HG02870 (cell line): ENCODE measurements at regions not wholly inside any gene's neighbourhood (a gene's known extent, or its start where the extent isn't known, plus 50 kb on each side); places are given as distances from the start of the nearest gene placed in this dataset.
"Not testable (repeated sequence)": the region's sequence is repeated elsewhere in the genome, so short reads cannot be mapped to it uniquely, and the experiment has no call there.

Experiments
- ATAC-seq: cut with Tn5 transposase; IDR thresholded peaks from one replicate; pipeline ENCODE4 v1.9.1; 2021; ENCODE audit warnings: mild to moderate bottlenecking, moderate library complexity; ENCODE audit not compliant: unreplicated experiment

DNA sequence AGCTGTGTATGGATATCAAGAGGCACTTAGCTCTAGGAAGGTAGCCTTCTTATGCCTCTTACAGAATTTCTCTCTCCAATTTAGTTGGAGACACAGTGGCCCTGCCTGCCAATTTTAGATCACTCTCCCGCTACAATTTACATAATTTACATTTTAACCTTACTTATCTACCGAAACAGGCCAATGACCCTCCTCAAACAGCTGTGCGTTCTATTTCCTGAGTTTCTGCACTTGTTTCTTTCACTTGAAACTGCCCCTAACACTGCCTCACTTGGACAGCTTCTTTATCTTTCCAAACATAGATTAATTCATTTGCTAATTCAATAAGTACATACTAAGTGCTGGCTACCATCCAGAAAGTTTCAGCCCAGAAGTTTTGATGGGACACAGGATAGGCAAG, 52.9 kb upstream of the HDDC2 start:
- ATAC-seq, result no peak

DNA sequence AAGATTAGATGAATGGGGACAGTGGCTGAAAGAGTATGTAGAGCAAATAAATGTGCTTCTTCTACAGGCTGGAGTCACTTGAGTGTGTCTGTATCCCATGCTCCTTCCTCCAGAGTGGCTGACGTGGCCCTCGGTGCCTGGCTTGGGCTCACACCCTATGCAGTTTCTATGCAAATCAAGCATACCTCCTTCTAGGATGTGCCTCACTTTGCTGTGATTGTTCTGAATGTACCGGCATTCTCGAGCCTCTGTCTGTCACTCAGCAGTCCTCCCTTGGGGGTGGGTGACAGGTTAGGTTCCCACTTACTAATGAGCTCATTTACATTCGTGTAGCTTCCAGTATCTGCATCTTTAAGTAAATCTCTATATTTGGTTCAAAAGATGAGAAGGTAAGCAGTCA, 55.1 kb upstream of the HDDC2 start:
- ATAC-seq, result peak; percentile 67

DNA sequence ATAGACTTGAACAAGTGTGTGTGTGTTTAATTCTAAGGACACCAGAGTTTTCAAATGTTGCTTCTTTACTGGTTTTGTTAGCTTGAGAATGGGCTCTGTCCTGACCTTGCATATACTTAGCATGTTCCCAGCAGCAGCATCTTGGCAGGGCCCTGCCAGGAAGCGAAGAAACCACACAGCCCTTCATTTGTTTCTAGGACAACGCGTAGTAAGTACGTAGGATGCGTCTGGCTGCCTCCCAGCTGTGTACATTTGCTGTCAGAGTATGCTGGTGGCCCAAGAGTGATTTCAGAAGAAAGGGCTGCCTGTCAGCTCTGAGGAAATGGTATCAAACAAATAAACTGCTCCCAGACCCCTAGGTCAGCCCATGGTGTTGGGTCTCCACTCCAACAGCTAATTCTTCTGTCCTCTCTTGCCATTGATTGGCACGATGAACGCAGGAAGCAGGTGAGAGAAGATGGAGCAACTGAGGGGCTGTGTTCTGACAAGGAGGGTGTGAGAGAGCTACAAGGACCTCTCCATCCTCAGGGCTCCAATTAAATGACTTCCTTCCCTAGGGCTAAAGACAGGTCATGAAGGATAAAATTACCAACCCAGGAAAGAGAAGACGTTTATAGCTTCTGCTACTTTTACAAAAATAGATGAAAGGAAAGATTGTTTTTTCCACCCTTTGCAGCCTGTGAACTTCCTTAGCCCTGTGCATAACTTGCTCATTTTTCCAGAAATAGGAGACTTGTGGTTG, 55.9 kb upstream of the HDDC2 start:
- peak; percentile 56 for ATAC-seq

DNA sequence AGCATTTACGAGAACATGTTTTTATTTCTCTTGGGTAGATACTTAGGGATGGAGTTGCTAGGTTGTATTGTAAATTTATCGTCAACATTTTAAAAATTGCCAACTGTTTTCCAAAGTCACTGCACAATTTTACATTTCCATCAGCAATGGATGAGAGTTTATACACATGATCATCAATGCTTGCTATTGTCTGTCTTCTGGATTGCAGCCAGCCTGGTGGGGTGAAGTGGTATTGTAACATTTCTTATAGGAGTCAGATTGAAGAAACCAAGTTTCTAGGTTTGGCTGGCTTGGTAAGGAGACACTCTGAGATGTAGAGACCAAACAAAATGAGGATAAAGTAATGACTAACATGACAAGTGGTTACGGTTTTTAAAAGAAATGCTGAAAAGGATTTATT, 57.1 kb upstream of the HDDC2 start:
- no peak for ATAC-seq

DNA sequence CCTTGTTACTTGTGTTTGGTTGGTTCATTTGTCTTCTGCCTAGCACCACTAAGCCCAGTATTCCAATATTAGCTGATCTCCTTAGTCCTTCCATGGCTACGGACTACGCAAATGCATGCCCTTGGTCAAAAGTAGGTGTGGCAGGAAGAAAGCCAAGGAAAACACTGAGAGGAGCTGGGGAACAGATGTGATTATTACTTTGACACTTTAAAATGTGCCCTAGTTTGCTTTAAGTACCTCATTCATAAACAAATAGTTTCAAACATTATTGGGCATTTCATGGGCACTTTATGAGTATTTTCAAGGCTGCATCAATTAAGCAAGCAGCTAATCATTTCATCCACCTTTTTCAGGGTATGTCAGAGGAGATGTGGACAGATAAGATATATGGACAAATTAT, 60.1 kb upstream of the HDDC2 start:
- ATAC-seq, result no peak

DNA sequence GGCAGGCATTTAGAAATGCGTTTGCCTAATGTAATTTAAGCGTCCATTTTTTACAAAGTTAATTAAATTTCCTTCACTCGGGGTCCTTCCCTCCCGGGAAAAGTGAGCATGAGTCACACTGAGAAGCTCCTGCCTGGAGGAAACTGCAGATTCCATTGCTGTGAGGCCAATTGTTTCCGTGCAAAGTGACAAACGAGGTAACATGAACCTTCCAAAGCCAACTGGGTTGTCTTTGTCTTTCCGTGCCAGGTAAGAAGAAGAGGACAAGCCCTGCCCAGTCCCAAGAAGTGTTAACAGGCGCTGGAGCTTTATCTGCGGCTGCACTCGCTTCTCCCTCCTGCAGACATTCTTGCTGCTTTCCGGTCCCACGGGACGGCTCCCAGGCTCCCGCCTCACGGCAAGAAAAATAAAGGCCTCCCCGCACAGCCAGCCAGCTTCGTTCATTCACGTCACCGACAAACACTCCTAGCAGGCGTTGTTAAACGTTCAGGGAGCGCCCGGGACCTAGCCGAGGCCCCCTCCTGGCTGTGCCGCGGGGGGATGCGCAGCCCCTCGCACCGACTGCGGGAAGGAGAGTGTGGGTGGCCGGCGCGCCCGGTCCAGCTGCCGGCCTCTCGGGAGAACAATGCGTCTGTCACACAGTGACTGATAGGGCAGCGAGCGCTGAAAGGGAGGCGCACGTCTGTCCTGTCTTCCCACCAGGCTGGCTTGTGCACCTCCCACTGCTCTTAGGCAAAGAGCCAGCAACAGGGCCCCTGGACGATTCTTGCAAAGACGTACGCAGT, 61.5 kb upstream of the HDDC2 start:
- ATAC-seq, result no peak

DNA sequence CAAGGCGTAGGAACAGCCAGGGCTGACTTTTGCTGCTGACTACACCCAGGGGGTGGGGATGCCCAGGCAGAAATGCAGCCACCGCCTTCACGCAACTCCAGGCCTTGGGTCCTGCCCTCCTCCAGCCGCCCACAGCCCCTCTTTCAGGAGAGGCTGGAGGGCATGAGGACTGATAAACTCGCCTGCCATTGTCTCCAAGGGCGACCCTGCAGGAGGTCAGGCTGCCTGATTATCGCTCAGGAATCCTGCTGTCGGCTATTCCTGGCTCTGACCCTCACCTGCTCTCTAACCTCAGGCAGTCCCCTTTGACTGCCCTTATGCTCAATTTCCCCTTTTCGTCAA, 62.0 kb upstream of the HDDC2 start:
- ATAC-seq, result no peak

DNA sequence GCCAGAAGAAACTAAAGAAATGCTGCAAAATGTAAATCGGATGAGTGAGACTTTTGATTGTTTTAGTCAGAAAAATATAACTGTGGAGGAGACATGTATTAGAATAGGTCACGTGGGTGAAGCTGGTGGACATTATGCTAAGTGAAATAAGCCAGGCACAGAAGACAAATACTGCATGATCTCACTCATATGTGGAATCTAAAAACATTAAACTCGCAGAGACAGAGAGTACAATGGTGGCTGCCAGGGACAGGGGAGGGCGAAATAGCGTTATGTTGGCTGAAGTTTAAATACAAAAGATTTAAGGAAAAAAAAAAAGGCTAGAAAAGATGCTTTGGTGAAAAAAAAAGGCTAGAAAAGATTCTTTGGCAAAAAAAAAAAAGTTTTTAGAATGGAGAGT, 63.5 kb upstream of the HDDC2 start:
- no peak for ATAC-seq

DNA sequence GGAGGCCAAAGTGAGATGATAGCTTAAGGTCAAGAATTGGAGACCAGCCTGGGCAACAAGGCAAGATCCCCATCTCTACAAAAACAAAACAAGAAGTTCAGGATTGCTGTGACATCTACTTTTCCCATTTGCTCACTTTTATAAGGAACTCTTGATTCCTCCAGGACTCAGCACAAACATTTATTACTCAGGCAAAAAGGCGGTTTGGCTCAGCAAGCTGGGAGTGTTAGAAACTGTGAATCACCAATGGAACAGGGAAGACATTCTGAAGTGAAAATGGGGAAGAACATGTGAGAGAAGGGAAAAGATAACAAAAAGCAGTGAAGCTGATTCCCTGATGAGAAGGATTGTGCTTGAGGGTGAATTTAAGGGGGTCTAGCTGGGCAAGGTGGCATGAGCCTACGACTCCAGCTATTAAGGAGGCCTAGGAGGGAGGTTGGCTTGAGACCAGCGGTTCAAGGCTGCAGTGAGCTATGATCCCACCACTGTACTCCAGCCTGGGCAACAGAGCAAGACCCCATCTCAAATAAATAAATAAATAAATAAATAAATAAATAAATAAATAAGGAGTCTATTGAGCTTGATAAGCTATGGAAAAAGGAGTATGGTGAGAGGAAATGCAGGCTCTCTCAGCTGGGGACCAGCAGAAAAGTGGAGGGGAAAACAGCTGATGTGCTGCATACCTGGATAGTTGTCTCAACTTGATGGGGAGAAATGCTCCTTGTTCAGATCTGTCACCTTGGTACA, 65.4 kb upstream of the HDDC2 start:
- ATAC-seq, result no peak

DNA sequence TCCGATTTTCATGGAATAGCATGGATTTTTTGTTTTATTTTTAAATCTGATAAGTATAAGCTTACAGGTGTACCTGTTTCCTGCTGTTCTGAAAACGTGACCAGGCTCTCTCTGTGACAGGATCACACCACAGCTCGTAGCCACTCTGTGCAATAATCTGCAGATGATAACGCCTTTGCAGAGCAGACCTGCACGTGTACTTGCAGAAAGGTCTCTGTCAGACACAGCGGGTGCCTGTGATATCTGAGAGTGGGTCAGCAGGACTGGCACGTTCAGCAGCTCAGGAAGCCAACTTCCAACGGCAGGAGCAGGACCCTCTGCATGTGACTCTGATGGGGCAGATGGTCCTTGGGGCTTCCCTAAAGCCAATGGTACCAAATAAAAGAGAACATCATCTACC, 68.6 kb upstream of the HDDC2 start:
- ATAC-seq, result no peak

DNA sequence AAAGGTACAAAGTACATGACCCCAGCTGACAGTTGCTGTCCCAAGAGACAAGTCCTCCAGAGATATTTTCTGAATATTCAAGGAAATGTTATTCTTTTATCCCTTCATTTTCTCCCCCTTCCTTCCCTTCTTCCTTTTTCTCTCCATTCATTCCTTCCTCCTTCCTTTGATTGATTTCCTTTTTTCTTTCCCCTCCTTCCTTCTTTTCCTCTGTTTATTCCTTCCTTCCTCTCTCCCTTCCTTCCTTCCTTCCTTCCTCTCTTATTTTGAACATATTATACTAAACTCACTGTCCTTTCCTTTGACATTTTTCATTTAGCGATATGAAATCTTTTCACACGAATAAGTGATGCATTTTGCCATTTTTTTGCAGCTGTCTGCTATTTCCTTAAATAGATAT, 73.2 kb upstream of the HDDC2 start:
- no peak for ATAC-seq

DNA sequence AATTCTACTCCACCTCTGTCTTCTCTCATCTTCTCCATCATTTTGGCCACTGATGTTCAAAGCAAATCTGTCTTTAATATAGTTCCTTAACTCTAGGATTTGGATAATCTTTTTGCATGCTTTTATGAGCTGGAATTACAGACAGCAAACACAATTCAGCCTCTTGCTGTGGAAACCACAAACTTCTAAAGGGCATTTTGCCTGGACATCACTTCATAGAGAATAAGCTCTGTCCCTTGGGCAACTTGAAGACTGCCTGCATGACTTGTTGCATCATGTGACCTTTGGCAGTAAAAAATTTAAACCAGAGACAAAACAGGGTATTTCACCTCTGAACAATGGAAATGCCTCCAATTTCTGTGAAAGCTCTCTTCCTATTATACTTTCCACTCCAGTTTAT, 74.1 kb upstream of the HDDC2 start:
- ATAC-seq, result no peak

DNA sequence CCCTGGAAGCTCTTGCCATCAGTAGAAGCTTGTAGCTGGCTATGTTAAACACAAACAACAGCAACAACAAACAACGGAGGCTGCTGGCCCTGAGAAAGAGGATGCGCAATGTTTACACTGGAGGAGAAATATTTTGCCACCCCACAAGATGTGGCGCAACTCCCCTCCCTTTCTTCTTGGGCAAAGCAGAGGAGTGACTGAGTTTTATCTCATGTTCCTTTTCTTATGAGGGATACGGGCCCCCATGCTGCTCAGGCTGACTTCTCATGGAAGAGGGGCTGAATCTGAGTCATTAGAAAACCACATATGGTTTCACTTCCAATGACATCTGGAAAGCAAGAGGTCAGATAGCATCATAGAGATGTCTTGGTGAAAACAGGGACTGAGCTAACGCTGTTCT, 75.9 kb upstream of the HDDC2 start:
- no peak for ATAC-seq

DNA sequence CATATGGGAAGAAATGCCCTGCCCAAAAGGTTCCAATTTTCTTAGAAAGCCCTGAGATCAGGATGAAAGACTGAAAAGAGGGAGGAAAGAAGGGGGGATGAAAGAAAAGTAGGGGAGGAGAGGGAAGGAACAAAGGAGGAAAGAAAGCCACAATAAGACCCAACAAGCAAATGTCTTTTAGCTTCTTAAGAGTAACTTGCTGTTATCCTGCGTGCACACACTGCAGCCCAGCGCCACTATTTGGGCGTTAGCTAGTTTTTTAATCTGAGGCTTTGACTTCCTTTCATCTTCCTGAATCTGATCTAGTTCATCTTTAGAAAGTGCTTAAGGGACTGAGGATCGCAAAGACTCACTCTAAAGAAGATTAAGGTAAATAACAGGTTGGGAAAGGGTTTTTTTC, 77.4 kb upstream of the HDDC2 start:
- no peak for ATAC-seq

DNA sequence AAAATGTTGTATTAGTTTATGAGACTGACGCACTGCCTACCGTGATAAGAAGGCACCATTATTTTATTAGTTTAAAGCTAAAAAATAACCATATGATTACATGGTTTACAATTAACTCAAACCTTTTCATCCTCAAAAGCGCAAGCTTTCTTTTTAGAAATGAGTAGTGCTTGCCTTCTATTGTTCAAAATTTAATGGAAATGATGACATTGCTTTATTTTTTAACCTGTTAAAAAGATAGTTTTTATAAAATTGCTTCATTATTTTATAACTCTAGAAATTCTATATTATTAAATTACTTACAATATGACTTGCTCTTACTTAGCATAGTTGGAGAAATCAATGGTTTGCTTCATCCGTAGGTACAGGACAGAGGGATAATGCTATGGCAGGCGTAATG, 78.7 kb upstream of the HDDC2 start:
- no peak for ATAC-seq

DNA sequence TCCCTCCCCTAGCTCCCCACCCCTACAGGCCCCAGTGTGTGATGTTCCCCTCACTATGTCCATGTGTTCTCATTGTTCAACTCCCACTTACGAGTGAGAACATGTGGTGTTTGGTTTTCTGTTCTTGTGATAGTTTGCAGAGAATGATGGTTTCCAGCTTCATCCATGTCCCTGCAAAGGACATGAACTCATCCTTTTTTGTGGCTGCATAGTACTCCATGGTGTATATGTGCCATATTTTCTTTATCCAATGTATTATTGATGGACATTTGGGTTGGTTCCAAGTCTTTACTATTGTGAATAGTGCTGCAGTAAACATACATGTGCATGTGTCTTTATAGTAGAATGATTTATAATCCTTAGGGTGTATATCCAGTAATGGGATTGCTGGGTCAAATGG, 84.6 kb upstream of the HDDC2 start:
- ATAC-seq, result not testable (repeated sequence)

DNA sequence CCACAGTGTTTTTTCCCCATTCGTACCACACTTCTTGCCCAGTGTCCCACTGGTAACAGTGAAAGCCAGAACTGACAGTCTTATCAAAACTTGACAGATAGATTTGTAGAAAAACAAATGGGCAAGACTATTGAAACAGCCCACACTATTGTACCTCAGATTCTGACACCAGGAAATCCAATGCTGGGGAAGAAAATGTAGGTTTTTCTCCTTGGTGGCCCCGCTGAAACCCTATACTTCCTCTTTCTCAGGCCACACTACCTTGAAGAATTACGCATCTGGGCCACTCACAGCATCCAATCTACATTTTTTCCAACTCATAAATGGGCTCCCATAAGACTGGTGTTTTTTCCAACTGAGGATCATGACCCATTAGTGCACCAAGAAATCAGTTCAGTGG, 90.9 kb upstream of the HDDC2 start:
- ATAC-seq, result peak; percentile 78

DNA sequence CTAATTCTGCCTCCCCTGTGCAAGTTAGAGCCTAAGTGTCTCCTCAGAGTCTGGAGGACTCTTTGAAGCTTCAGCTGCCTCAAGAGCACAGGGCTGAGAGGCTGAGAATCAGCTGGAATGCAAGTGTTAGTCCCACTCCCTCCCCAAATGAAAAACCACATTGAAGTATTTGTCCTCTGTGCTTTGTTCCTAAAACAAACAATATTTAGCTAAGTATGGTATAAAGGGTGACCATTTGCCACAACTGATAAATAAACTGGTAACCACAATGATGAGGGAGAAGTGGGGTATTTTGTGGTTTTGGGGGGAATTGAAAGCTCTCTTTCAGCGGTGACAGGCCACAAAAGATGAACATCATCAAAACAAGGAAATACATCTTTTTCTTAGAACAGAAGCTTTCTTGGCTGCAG, 91.7 kb upstream of the HDDC2 start:
- ATAC-seq, result peak; percentile 57

DNA sequence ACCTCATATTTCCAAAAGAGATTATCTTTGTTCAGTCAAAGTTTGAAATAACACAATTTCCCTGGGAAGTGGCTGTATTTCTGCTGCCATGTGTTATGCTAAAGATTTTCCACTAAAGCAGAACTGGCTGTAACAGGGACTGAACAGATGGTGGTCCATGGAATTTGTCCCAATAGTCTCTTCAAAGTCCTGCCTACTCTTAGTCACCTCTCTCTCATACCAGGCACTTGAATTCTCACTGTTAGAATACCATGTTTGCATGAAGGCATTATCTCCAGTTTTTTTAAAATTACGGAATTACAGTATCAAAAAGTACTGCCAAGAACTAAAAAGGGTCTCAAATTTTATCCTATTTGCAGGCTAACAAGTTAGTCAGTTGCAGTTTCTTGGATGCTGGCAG, 105.0 kb upstream of the HDDC2 start:
- no peak for ATAC-seq

DNA sequence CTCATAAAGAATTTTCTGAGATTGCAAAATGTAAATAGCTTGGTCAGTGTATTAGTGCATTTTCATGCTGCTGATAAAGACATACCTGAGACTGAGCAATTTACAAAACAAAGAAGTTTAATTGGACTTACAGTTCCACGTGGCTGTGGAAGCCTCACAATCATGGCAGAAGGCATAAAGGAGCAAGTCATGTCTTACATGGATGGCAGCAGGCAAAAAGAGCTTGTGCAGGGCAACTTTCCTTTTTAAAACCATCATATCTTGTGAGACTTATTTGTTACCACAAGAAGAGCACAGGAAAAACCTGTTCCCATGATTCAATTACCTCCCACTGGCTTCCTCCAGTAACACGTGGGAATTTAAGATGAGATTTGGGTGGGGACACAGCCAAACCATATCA, 112.7 kb upstream of the HDDC2 start:
- ATAC-seq, result no peak

DNA sequence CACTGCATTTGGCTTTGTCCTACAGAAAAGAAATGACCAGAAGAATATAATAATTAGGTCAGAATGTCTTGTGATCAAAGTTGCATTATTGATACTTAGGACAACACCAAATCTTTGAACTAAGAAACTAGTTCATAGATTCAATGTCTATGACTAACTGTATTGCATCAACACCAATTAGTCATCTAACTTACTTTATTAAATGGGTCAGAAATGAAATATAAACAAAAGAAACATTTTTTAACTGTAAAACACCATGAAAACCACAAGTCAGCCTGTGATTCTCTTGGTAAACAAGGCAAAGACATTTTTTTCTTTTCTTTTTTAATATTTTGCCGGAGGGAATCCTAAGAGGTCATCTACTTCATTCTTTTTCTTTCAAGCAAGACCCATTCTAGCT, 114.1 kb upstream of the HDDC2 start:
- ATAC-seq, result no peak

DNA sequence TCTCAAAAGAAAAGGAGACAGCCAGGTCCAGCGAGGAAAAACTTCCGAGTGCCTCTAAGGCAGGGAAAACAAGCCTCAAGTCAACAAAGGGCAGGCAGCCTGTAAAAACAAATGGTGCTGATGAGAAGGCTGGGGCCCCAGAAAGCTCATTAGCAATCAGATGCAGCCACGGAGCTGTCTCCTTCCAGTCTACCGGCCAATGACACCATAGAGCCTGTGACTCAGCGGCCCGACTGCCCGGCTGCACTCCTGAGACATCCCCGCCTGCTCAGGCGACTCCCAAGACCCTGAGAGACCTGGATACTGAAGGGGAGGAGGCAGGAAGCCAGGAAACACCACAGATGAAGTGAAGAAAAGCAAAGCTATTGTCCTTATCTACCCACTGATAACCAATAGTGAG, 120.1 kb upstream of the HDDC2 start:
- no peak for ATAC-seq
